HG03432 (cell line): ENCODE measurements at regions not wholly inside any gene's neighbourhood (a gene's known extent, or its start where the extent isn't known, plus 50 kb on each side); places are given as distances from the start of the nearest gene placed in this dataset.
A peak's percentile ranks its signal among the peaks of the same experiment; 100 is the strongest.

Experiments
- ATAC-seq: cut with Tn5 transposase; IDR thresholded peaks from one replicate; pipeline ENCODE4 v1.9.1; 2021; ENCODE audit warnings: mild to moderate bottlenecking, moderate library complexity; ENCODE audit not compliant: unreplicated experiment

DNA sequence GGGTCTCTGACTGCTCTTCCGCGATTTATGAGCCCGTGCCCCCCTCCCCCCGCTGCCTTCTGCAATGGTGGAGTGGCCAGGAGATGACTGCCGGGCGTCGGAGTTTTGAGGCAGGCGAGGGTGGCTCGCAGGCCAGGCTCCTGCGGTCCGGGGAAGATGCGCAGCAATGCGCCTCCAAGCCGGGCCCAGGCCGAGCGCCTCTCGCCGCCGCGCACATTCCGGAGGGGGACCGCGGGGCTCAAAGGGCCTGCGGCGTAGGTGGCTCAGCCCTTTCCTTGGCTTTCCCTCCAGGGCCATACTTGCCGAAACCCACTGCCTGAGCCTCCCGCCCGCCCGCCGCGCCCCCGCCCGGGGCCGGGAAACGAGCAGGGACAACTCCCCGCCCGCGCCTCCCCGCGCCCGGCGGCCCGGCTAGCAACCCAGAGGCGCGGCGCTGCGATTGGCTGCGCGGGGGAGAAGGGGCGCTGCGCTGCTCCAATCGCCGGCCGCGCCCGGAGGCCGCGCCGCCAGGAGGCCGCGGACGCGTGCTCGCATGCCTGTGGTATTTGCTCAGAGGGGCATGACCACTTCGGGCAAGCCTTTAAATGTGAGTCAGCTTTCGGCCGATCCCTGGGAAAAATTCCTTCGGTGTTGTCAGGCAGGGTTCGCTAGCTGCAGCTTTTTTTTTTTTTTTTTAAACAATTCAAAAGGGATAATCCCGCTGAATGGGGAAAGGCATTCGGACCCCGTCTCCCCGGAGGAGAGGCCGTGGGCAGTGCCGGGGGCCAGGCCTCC, 157.9 kb upstream of the PARP11 start:
- ATAC-seq: peak; percentile 75

DNA sequence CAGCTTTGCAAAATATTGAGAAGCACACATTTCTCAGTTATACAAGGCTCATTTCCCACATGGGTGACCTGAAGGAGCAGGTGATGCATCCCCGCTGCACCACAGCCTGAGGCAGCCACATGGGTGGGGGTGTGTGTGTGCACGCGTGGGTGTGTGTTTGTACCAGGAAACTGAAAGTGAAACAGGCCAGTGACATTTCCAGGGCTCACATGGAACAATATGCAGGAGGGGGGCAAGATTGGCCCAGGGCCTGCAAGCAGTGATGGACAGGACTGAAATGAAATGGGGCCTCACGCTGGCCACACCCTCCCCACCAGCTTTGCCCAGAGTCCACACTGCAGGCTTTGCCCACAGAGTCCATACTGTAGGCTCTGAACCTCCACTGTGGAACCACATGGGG, 154.2 kb upstream of the PARP11 start:
- ATAC-seq: no peak

DNA sequence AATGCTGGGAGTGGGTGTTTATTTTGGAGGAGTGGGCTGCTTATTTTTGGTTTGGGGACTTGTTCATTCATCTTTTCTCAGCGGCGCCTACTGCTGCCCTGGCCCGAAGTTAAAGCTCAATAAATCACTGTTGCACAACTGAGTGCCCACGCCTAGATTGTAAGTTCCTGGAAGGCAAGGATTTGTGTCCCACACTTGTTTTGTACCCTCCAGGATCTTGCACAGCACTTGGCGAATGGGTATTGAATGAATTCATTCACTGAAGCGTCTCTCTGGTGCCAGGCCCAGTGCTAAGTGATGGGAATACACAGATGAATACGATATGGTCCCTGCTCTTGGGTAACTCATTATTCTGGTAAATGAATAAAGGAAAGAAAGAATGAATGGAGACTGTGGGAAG, 153.3 kb upstream of the PARP11 start:
- ATAC-seq: no peak

DNA sequence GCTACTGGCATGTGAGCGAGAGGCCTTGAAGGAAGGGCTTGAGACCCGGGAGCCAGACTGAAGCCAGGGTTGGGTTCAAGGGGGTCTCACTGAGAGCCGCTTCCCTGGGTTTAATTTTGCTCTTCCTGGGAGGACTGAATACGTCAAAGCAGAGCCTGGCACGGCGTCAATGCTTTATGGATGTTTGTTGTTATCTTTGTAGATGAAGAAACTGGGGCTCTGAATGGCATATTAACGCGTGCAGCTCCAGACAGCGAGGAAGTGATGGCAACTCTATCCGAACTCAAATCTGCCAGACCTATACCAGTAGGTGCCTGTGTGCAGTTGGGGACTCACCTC, 152.8 kb upstream of the PARP11 start:
- no peak for ATAC-seq

DNA sequence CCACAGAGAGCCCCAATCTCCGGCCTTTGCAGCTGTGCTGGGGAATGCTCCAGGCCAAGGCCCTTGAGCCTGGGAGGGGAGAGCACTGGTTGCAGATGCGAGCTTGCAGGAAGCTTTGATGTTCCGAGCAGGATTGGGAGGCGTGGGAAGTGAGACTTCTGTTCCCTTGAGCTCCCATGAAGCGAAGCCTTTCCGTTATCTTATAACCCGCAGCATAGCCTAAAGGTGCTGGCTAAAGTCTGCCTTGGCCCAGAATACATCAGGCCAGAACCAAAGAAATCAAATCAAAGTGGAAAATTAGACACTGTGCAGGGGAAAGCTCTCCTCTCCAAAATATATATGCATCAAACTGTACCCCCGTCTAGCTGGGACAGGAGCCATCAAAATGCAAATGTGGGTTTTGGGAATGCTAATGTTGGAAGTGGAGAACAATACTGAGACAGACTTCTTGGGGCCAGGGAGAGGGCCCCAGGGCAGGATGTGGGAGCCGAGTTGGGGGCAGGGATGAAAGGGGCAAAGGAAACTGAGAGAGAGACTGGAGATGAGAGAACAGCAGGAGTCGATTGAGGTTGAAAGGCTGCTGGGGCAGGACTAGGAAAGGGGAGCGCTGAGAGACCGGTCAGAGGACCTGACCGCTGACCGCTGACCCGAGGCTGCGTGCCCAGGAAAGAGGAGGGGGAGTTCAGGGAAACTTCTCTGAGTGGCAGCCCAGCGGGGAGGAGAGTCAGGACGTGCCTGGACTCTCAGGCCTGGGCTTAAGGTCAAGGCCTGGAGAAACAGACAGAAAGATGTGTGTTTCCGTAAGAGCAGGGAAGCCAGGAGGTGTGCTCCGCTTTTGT, 152.2 kb upstream of the PARP11 start:
- no peak for ATAC-seq

DNA sequence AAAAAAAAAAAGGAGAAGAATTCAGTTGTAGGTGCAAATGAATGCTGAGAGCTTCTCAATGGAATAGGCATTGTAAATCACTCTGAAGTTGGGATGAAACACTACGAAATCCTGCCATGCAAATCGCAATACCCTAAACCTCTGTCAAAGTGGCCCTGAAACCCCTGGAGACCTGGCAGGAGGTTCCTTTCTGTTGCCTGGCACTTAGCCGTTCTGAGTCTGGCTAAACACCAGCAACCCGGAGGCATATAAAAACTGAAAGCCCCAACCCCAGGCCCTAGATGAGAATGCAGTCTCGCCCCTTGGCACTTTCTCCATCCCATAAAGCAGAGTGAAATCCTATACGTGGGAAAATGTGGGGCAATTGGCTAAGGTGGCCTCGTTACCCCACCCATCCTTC, 151.5 kb upstream of the PARP11 start:
- no peak for ATAC-seq

DNA sequence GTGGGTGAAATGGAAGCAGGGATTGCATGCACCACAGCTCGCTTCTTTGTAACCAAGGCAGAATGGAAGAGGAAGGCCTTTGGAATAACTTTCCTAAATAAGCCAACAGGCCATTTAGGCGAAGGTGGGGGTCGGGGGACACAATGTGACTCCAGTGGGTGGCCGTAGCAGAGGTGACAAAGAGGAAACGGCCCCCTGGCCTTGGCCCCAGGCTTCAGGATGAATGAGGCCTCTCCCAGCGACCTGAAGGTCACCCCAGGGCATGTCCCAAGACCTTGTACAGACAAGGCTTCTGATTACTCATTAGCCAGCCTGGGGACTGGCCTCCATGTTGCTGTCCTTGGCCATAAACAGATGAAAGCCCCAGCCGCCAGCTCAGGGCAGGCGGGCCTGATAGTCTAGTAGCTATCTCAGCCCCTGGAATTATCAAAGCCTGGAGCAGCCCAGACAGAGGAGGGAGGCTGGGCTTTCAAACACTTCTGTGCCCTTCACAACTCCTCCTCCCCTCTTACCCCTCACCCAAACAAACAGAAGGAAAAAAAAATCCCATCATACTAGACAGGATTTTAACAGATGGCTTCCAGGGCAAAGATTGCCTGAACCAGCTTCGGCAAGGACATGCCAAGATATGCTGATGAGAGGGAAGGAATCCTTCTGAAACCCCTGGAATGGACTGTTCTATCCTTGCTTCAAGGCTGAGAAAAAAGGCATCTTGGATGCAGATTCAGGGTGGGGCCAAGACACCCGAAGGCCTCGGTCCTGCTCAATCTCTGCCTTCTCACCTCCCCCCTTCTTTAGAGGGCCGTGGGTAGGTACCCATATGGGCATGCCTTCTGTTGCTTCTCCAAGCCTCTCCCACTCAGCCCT, 142.3 kb upstream of the PARP11 start:
- ATAC-seq: no peak

DNA sequence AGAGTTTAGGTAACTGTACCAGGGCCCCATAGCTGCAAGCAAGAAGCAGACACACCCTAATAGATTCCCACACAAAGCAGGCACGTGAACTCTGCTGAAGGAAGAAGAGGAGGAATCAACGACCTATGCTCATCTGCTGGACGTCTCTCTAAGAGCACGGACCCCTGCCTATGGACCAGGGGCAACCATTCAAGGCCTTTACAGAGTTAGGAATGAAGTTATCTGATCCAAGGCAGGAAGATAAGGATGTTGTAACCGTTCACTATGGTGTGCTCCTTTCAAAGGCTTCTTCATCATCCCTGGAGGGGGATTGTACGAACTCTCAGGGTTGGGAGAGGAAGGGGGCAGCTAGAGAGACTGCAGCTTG, 141.6 kb upstream of the PARP11 start:
- ATAC-seq: no peak

DNA sequence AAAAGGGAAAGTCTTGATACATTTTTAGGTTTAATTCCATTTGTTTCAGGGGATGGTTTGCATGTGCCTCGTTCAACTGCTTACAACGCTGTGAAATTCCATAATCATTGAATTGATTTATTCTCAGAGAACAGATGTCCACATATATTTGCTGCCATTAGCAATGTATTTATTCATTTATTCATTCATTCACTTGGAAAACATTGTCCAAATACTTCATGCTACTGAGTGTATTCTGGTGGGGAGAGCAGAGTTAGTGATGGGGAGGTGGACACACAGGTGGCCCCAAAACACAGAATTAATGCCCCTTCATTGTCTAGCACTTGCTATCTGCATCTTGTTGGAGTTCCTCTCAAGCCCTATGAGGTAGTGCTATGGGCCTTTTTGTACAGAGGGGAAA, 141.2 kb upstream of the PARP11 start:
- ATAC-seq: no peak

DNA sequence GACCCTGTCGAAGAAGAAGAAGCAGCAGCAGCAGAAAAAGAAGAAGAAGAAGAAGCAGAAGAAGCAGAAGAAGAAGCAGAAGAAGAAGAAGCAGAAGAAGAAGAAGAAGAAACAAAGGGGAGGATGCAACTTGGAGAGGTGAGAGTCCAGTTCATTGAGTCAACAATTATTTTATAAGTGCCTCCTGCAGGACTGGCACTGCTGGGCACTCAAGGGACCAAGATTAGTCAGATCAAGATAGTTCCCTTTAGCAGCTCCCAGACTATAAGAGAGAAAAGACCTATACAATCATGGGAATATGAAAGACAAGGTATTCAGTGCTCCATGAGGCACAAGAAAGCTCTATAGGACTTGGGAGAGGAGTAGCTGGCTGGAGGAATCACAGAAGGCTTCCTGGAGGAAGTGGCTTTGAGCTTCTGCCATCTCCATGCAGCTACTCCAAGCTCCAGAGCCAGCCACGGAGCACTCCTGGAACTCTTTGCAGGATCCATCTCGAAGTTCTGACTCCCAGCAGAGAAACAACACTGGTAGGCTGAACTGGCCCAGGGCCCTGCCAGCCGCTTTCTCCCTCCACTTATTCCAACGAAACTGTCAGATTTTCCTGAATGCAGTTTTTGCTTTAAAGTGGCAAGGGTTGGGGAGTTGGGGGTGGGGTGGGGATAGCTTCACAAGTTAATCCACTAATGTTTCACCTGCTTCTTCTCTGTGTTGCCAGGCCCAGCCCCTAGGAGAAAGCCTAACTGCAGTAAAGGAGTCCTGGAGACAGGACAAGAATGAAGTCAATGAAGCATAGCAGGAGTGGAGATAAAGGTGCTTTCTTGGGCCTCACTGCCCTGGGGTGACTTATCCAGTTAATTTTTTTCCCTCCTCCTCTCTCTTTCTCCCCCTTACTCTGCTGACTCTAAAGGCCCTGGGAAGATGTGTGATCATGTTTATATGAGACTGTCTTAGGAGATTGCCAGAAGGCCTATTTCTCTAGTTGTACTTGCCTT, 140.1 kb upstream of the PARP11 start:
- ATAC-seq: no peak

DNA sequence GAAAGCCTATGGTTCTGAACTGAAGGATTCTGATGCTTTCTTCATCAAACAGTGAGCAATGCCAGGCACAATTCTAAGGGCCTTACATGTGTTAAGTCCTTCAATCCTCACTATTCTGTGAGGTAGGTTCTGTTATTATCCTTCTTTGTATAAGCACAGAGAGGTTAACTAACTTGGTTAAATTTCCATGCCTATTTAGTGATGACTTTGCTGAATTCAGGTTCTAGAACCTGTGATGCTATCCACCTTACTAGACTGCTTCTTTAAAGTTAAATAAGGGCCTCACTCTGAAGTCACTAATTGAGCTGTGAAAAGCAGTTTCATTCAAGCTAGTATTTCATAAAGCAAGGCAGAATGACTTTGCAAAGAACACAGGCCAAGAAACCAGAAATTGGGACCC, 138.9 kb upstream of the PARP11 start:
- no peak for ATAC-seq

DNA sequence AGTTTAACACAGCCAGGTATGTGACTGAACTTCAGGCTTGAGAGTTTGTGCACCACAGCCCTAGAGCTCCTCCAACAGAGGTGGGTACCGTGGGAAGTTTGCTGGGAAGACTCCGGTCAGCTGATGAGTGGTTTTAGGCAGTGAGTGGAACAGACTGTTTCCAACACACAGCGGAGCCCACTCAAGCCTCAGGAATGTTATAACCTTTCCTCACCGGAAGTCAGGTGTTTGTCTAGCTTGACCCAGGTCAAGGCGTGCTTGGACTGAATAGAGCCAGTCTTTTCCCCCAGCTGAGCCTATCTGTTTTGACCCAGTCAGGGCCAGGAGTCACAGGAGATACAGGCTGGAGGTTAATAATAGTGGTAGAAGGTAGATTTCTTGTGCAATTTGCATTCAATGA, 138.4 kb upstream of the PARP11 start:
- no peak for ATAC-seq

DNA sequence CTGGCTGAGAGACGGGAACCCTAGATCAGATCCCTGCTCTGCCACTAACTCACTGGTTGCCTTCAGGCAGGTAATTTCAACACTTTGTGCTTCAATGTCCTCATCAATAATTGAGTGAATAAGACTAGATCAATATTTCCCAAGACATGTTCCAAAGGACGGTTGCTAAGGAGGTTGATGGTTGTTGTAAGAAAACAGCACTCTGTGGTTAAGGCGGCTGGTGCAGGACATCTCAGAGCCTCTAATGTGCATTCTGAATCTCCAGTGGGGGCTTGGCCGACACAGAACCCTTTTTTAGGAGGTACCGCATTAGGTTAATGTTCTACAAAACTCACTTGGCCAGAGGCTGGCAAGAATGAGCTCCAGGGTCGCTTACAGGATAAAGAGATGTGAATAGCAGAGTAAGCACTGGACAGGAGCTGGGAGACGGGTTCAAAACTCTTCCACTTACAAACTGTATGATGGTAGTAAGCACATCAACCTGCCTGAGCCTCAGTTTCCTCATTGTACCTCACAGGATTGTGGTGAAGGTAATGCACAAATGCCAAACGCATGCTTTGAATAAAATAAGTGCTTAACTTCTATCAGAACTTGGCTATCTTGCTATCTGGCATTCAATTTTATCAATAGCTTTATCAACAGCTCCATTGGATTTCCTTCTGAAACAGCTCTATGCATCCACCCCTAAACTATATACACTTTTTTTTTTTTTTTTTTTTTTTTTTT, 136.9 kb upstream of the PARP11 start:
- no peak for ATAC-seq

DNA sequence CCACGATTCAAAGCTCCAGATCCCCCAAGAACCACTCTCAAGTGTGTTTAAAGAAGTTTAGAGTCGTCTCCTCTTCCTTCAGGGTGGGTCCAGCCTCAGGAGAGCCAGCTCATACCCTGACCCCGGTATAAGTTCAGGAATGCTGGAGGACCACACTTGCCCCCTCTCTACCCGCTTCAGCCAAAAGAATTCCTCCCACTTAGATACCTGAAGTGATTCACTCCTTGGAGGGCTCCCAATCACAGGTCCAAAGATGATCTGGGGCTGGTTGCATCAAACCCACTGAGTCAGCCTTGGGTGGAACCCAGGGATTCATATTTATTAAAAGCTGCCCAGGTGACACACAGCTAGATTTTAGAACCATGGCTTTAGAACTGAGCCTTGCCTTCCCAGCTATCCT, 133.5 kb upstream of the PARP11 start:
- ATAC-seq: no peak

DNA sequence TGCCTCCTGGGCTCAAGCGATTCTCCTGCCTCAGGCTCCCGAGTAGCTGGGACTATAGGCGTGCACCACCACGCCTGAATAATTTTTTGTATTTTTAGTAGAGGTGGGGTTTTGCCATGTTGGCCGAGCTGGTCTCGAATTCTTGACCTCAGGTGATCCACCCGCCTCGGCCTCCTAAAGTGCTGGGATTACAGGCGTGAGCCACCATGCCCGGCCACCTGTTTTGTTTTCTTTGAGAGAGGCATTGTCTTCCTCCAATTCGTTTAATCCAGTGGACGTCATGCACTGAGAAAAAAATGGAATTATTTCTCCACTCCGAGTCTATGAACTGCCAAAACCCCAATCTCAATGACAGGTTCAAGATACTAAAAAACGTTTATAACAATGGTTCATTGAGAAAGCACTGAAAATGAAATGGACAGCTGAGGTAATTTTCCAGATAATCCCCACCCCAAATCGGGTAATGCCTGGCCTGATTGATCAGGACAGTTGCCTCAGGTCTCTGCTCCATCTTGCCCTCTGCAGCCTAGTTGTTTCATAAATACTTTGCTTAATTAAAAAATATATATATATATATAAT, 132.7 kb upstream of the PARP11 start:
- no peak for ATAC-seq

DNA sequence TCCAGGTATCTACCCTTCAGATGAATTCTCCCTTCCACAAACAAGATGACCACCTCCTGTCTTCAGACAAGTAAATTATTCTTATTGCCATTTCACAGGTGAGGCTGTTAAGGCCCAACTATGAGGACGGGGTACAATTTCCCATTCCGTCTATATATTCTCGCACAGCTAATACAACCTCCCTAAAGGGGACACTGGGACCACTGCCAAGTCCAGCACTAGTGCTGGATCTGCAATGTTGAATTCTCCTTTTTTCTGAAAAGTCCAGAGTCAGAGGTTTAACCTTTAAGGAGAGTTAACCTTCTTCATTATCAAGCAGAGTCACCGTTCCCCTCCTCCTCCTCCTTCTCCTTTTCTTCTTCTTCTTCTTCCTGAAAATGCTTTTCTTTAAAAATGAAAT, 130.4 kb upstream of the PARP11 start:
- ATAC-seq: no peak

DNA sequence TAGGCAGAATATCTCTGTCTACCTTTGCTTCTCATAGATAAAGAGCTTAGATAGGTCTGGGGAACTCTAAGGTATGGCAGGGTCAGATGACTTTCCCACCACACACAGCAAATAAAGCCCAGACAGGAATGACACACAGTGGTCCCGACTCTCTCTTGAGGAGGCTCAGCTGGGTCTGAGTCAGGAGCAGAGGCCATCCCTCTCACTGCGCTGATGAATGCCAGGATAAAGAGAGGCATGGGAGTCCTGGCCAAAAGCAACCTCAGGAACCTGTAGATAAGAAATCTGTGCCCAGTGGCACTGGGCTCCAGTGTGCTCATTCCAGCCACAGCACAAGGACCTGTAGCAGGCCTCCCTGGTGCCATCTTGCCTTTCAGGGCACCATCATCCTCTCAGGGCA, 129.4 kb upstream of the PARP11 start:
- no peak for ATAC-seq

DNA sequence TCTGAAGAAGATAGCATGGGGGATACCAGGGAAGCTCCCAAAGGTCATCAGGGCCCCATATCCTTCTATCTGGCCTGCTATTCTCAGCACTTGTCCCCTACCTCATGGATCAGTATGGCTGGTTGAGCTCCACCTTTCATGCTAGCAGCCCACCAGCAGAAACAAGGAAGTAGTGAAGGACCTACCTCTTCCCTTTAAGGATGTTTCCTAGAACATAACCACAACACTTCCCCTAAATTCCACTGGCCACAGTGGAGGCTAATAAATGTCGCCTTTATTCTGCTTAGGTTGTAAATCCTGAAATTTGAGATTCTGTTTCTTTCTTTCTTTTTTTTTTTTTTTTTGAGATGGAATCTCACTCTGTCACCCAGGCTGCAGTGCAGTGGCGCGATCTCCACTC, 128.6 kb upstream of the PARP11 start:
- no peak for ATAC-seq

DNA sequence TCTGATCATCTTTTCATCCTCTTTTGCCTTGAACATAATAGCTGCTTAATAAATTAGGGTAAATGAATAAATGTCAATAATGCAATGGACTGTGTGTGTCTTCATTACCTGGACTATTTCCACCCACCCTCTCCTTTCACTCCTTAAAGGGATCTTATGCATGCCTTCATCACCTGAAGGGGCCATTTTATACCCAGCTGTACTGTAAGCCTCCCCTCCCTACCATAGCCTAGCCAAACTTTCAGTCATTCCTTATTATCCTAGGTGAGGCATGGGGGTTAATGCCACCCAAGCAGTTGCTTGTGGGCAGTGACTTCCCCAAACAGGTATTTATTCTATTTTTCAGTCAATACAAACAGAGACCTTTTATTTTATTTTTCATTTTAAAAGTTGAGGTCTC, 127.8 kb upstream of the PARP11 start:
- no peak for ATAC-seq
